Fibroblast of villous mesenchyme (primary cell): ENCODE measurements at regions not wholly inside any gene's neighbourhood (a gene's known extent, or its start where the extent isn't known, plus 50 kb on each side); places are given as distances from the start of the nearest gene placed in this dataset.
"Not testable (repeated sequence)": the region's sequence is repeated elsewhere in the genome, so short reads cannot be mapped to it uniquely, and the experiment has no call there.

Source experiments
- DNase-seq: peaks from one replicate; pipeline ENCODE4 v3.0.0-alpha.2; 2010; ENCODE audit warnings: low read depth
- H3K4me3 ChIP-seq: 2 replicates; pipeline ENCODE4 v1.5.1; 2011; ENCODE audit warnings: low read depth, mild to moderate bottlenecking, low read length
- CTCF ChIP-seq: IDR thresholded peaks from 2 replicates; pipeline ENCODE4 v1.5.1; 2012; ENCODE audit warnings: low read depth, mild to moderate bottlenecking, low read length; ENCODE audit not compliant: insufficient read depth

GRCh38 chr16:88309908-88310265 lies 72.9 kb upstream of the ZNF469 start:
- TF ChIP-seq CTCF: peak; percentile 31
- no peak overlapping the region for H3K4me3 ChIP-seq
- no peak for DNase-seq

GRCh38 chr16:88310796-88311605 lies 71.8 kb upstream of the ZNF469 start:
- no peak for TF ChIP-seq CTCF
- DNase-seq: no peak
- H3K4me3 ChIP-seq: no peak overlapping the region

- not testable (repeated sequence) for H3K4me3 ChIP-seq, DNase-seq
These were observed 70.9 kb upstream of the ZNF469 start for GRCh38 chr16:88311860-88312259.

- no peak for TF ChIP-seq CTCF
- no peak for DNase-seq
- no peak overlapping the region for H3K4me3 ChIP-seq
These were observed 70.0 kb upstream of the ZNF469 start for GRCh38 chr16:88312732-88313131.

- no peak overlapping the region for H3K4me3 ChIP-seq
- TF ChIP-seq CTCF: no peak
- no peak for DNase-seq
These were observed 67.7 kb upstream of the ZNF469 start for GRCh38 chr16:88314991-88315542.

- DNase-seq: peak; percentile 75
- TF ChIP-seq CTCF: no peak
These were observed 67.1 kb upstream of the ZNF469 start for GRCh38 chr16:88315543-88316105.

GRCh38 chr16:88316151-88316550 lies 66.6 kb upstream of the ZNF469 start:
- no peak overlapping the region for H3K4me3 ChIP-seq
- no peak for TF ChIP-seq CTCF
- no peak for DNase-seq

More at GRCh38 chr16:88315543-88316105, 67.1 kb upstream of the ZNF469 start:
- H3K4me3 ChIP-seq: no peak overlapping the region
